Small intestine (tissue), 7 donors: ENCODE measurements at regions not wholly inside any gene's neighbourhood (a gene's known extent, or its start where the extent isn't known, plus 50 kb on each side); places are given as distances from the start of the nearest gene placed in this dataset.

Experiments
- DNase-seq, 2 donors: peaks; one replicate each; pipeline versions ENCODE4 v3.0.0 to v3.0.0-alpha.2; 2013
- FAIRE-seq: peaks from 2 replicates; lab custom pipeline; 2012; peaks lifted over from hg19 to GRCh38; lab: Jason Lieb, UNC
- H3K27ac ChIP-seq, 3 donors: one replicate each; pipeline ENCODE4 v1.5.1; 2013; ENCODE audit warnings: low read length in 2 of 3, mild to moderate bottlenecking in 2 of 3, control low read depth in 1 of 3, inconsistent platforms in 1 of 3, low read depth in 1 of 3, moderate library complexity in 1 of 3
- H3K27me3 ChIP-seq, 3 donors: one replicate each; pipeline ENCODE4 v1.6.1; 2013; ENCODE audit warnings: low read length in 3 of 3, inconsistent platforms in 1 of 3; ENCODE audit not compliant: control insufficient read depth in 3 of 3, insufficient read depth in 3 of 3
- H3K36me3 ChIP-seq, 3 donors: one replicate each; pipeline ENCODE4 v1.6.1; 2013; ENCODE audit warnings: low read length in 3 of 3, inconsistent platforms in 1 of 3, low read depth in 1 of 3, mild to moderate bottlenecking in 1 of 3, moderate library complexity in 1 of 3; ENCODE audit not compliant: control insufficient read depth in 3 of 3, insufficient read depth in 2 of 3
- H3K4me1 ChIP-seq, 3 donors: one replicate each; pipeline ENCODE4 v1.6.1; 2013; ENCODE audit warnings: low read length in 2 of 3, inconsistent platforms in 1 of 3, low read depth in 1 of 3, mild to moderate bottlenecking in 1 of 3, moderate library complexity in 1 of 3; ENCODE audit not compliant: control insufficient read depth in 3 of 3, insufficient read depth in 2 of 3
- H3K4me3 ChIP-seq, 3 donors: one replicate each; pipeline ENCODE4 v1.5.1; 2013; ENCODE audit warnings: low read length in 3 of 3, control low read depth in 1 of 3, inconsistent platforms in 1 of 3, low read depth in 1 of 3, mild to moderate bottlenecking in 1 of 3, moderate library complexity in 1 of 3
- H3K9me3 ChIP-seq, 2 donors: one replicate each; pipeline ENCODE4 v1.6.1; 2013; ENCODE audit warnings: low read depth in 1 of 2, low read length in 1 of 2; ENCODE audit not compliant: control insufficient read depth in 2 of 2, insufficient read depth in 1 of 2
- WGBS, 3 donors: extraction: QIAGEN DNeasy Blood & Tissue Kit; methylation state at CpG; one replicate each; pipeline ENCODE4 v1.1.7; 2013; 5-methylcytosine and 5-hydroxymethylcytosine counted together
- donor health status: healthy with polysubstance abuse.
- donor health status: control.
- donor health status: control.
- donor health status: Bipolar disorder and iron deficiency.
- donor health status: healthy.

- FAIRE-seq = no peak
- DNase-seq = no peak
- no peaks in the 10 kb centered on the region for H3K4me1 ChIP-seq
- H3K9me3 ChIP-seq = no peaks in the 10 kb centered on the region
- WGBS, 3 donors = 82 to 89% (median 84%) methylated on average over 3 of the region's 3 CpGs
- no peaks in the 10 kb centered on the region for H3K27me3 ChIP-seq
- H3K36me3 ChIP-seq = no peaks in the 10 kb centered on the region
- no peak overlapping the region for H3K27ac ChIP-seq
- H3K4me3 ChIP-seq = no peak overlapping the region
Observed at GRCh38 chr6:112997421-112998085, 650.4 kb downstream of the RFPL4B start.

- Histone ChIP-seq H3K4me3 (no peak overlapping the region), H3K36me3 (no peaks in the 10 kb centered on the region), H3K9me3 (no peaks in the 10 kb centered on the region), H3K27ac (no peak overlapping the region), H3K4me1 (no peaks in the 10 kb centered on the region), H3K27me3 (no peaks in the 10 kb centered on the region)
- no peak for FAIRE-seq
- WGBS, 3 donors = 60 to 68% (median 61%) methylated on average over 1 of the region's 1 CpG
- no peak for DNase-seq
Observed at GRCh38 chr6:113004054-113004453, 656.9 kb downstream of the RFPL4B start.

GRCh38 chr6:113004470-113005270 lies 657.5 kb downstream of the RFPL4B start:
- H3K9me3 ChIP-seq = no peaks in the 10 kb centered on the region
- H3K36me3 ChIP-seq = no peaks in the 10 kb centered on the region
- H3K4me3 ChIP-seq = no peak overlapping the region
- DNase-seq (no peak), FAIRE-seq (no peak)
- H3K4me1 ChIP-seq = no peaks in the 10 kb centered on the region
- H3K27ac ChIP-seq = no peak overlapping the region
- no peaks in the 10 kb centered on the region for H3K27me3 ChIP-seq
- 64 to 77% (median 72%) methylated on average over 3 of the region's 3 CpGs for WGBS, 3 donors

- WGBS, 3 donors = 37 to 60% (median 41%) methylated on average over 2 of the region's 2 CpGs
- no peaks in the 10 kb centered on the region for H3K27me3 ChIP-seq
- H3K36me3 ChIP-seq = no peaks in the 10 kb centered on the region
- FAIRE-seq = no peak
- DNase-seq = no peak
- no peaks in the 10 kb centered on the region for H3K4me1 ChIP-seq
- H3K9me3 ChIP-seq = no peaks in the 10 kb centered on the region
- H3K4me3 ChIP-seq = no peak overlapping the region
- H3K27ac ChIP-seq = no peak overlapping the region
Observed at GRCh38 chr6:113006494-113006893, 659.4 kb downstream of the RFPL4B start.

GRCh38 chr6:113009682-113010081 lies 662.6 kb downstream of the RFPL4B start:
- Histone ChIP-seq H3K27ac (no peak overlapping the region), H3K27me3 (no peaks in the 10 kb centered on the region), H3K9me3 (no peaks in the 10 kb centered on the region), H3K4me3 (no peak overlapping the region), H3K36me3 (no peaks in the 10 kb centered on the region), H3K4me1 (no peaks in the 10 kb centered on the region)
- FAIRE-seq (no peak), DNase-seq (no peak)
- WGBS, 3 donors = 58 to 86% (median 63%) methylated on average over 1 of the region's 1 CpG

GRCh38 chr6:113010196-113010989 lies 663.3 kb downstream of the RFPL4B start:
- WGBS, 3 donors = 42 to 77% (median 60%) methylated on average over 3 of the region's 3 CpGs
- no peaks in the 10 kb centered on the region for H3K27me3 ChIP-seq
- FAIRE-seq (no peak), DNase-seq (no peak)
- no peaks in the 10 kb centered on the region for H3K9me3 ChIP-seq
- no peaks in the 10 kb centered on the region for H3K4me1 ChIP-seq
- H3K27ac ChIP-seq = no peak overlapping the region
- no peaks in the 10 kb centered on the region for H3K36me3 ChIP-seq
- no peak overlapping the region for H3K4me3 ChIP-seq

GRCh38 chr6:113011389-113011788 lies 664.3 kb downstream of the RFPL4B start:
- no peaks in the 10 kb centered on the region for H3K36me3 ChIP-seq
- FAIRE-seq = no peak
- no peak overlapping the region for H3K27ac ChIP-seq
- H3K4me1 ChIP-seq = no peaks in the 10 kb centered on the region
- no peaks in the 10 kb centered on the region for H3K9me3 ChIP-seq
- H3K4me3 ChIP-seq = no peak overlapping the region
- DNase-seq = no peak
- WGBS, 3 donors = 0% methylated on average over 1 of the region's 1 CpG
- H3K27me3 ChIP-seq = no peaks in the 10 kb centered on the region

- WGBS, 3 donors = 58 to 70% (median 64%) methylated on average over 5 of the region's 5 CpGs
- Histone ChIP-seq H3K9me3 (no peaks in the 10 kb centered on the region), H3K36me3 (no peaks in the 10 kb centered on the region), H3K27ac (no peak overlapping the region), H3K4me3 (no peak overlapping the region), H3K27me3 (no peaks in the 10 kb centered on the region), H3K4me1 (no peaks in the 10 kb centered on the region)
- FAIRE-seq = no peak
- DNase-seq = no peak
Observed at GRCh38 chr6:113011801-113012200, 664.7 kb downstream of the RFPL4B start.
